Sigmoid colon (tissue), 3 donors: ENCODE measurements at regions not wholly inside any gene's neighbourhood (a gene's known extent, or its start where the extent isn't known, plus 50 kb on each side); places are given as distances from the start of the nearest gene placed in this dataset.

Experiments
- CTCF ChIP-seq, 4 experiments: fragments of 450-650 bp in 3 of 4; fragments of 200-600 bp in 1 of 4; IDR thresholded peaks; one replicate each; pipeline ENCODE4 v1.5.1; 2016 to 2019; ENCODE audit warnings: antibody characterized with exemption in 4 of 4, mild to moderate bottlenecking in 3 of 4, moderate library complexity in 2 of 4
- POLR2A ChIP-seq, 2 donors: fragments of 450-650 bp; IDR thresholded peaks; one replicate each; pipeline ENCODE4 v1.6.1; 2016; ENCODE audit warnings: antibody characterized with exemption in 2 of 2, mild to moderate bottlenecking in 2 of 2, moderate library complexity in 2 of 2

GRCh38 chr16:77592021-77592420 lies 130.3 kb upstream of the NUDT7 start:
- no peak for TF ChIP-seq POLR2A (IDR thresholded peaks at IDR 0.05)
- no peak for TF ChIP-seq CTCF (IDR thresholded peaks at IDR 0.05)
